Right lobe of liver (tissue), 6 donors: ENCODE measurements at regions not wholly inside any gene's neighbourhood (a gene's known extent, or its start where the extent isn't known, plus 50 kb on each side); places are given as distances from the start of the nearest gene placed in this dataset.

Source experiments
- ATAC-seq, 4 donors: fragments of 200-7000 bp; cut with Tn5 transposase; one replicate each; pipeline ENCODE4 v1.9.1; 2020; ENCODE audit warnings: mild to moderate bottlenecking in 4 of 4, moderate library complexity in 4 of 4
- DNase-seq, 3 donors: peaks; one replicate each; pipeline ENCODE4 v3.0.0-alpha.2; 2020
- H3K27ac ChIP-seq, 3 donors: fragments of 200-600 bp; one replicate each; pipeline ENCODE4 v1.8.0; 2022
- H3K27me3 ChIP-seq, 2 donors: fragments of 200-600 bp; one replicate each; pipeline ENCODE4 v1.8.0; 2022
- H3K36me3 ChIP-seq, 4 donors: fragments of 200-600 bp; sonication (generic) in 1 of 4; one replicate each; pipeline versions ENCODE4 v1.5.1 to v1.8.0; 2017 to 2022; ENCODE audit warnings: control low read depth in 1 of 4
- H3K4me1 ChIP-seq, 4 donors: fragments of 200-600 bp; sonication (generic) in 1 of 4; one replicate each; pipeline versions ENCODE4 v1.5.1 to v1.8.0; 2017 to 2022; ENCODE audit warnings: control low read depth in 1 of 4
- H3K4me3 ChIP-seq, 3 donors: fragments of 200-600 bp; one replicate each; pipeline ENCODE4 v1.8.0; 2022
- H3K9me3 ChIP-seq, 4 donors: fragments of 200-600 bp; sonication (generic) in 1 of 4; one replicate each; pipeline versions ENCODE4 v1.5.1 to v1.8.0; 2017 to 2022; ENCODE audit warnings: control low read depth in 1 of 4
- POLR2A ChIP-seq: fragments of 450-650 bp; IDR thresholded peaks from one replicate; pipeline ENCODE4 v1.6.1; 2017; ENCODE audit warnings: antibody characterized with exemption, mild to moderate bottlenecking
- whole genome bisulfite sequencing: methylation state at CpG from one replicate; pipeline ENCODE4 v1.1.6; 2018; ENCODE audit warnings: low coverage, low lambda C conversion rate; ENCODE audit not compliant: insufficient coverage; ENCODE audit errors: missing lambda C conversion rate; 5-methylcytosine and 5-hydroxymethylcytosine counted together
- intact Hi-C, 2 donors: fragments of 100-400 bp; cut with DNase I; formaldehyde crosslinking; loops; one replicate each; pipeline versions ENCODE4 v1.11.2 to v1.14.1; 2022
- TF ChIP-seq, protein P1 (sequence below), 4 donors: fragments of 200-600 bp in 3 of 4; fragments of 450-650 bp in 1 of 4; IDR thresholded peaks; one replicate each; pipeline versions ENCODE4 v1.5.1 to v1.8.0; 2016 to 2022; ENCODE audit warnings: antibody characterized with exemption in 4 of 4, mild to moderate bottlenecking in 2 of 4
- donor health status: DM: no; HTN: yes; CAD: no.
- donor health status: DM: no; HTN: no; CAD: no.
- donor health status: DM: no; HTN: no; CAD: no.
- donor health status: DM: no; HTN: yes; CAD: no.
- donor health status: DM: no; HTN: yes; CAD: no.

DNA sequence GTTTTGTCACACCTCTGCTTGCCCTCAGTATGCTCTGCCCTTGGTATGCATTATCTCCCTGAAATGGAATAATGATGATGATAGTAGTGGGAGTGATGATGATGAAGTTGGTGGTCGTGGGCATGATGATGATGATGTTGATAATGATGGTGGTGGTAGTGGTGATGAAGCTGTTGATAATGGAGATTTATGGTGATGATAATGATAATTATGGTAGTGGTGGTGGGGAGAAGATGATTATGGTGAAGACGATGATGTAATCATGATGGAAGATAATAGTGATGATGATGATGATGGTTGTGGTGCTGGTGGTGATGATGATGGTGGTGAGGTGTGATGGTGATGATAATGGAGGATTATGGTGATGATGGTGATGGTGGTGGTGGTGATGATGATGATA is 390.1 kb upstream of the EEF2KMT start:
- no peaks in the 10 kb centered on the region for H3K9me3 ChIP-seq
- 41% methylated on average over 2 of the region's 2 CpGs for whole genome bisulfite sequencing
- H3K36me3 ChIP-seq: no peaks in the 10 kb centered on the region
- intact Hi-C loops: no loop called here
- ATAC-seq: no peak
- DNase-seq: no peak
- H3K4me1 ChIP-seq: no peaks in the 10 kb centered on the region
- H3K27ac ChIP-seq: no peak overlapping the region
- no peak for TF ChIP-seq POLR2A
- TF ChIP-seq, protein P1, sequence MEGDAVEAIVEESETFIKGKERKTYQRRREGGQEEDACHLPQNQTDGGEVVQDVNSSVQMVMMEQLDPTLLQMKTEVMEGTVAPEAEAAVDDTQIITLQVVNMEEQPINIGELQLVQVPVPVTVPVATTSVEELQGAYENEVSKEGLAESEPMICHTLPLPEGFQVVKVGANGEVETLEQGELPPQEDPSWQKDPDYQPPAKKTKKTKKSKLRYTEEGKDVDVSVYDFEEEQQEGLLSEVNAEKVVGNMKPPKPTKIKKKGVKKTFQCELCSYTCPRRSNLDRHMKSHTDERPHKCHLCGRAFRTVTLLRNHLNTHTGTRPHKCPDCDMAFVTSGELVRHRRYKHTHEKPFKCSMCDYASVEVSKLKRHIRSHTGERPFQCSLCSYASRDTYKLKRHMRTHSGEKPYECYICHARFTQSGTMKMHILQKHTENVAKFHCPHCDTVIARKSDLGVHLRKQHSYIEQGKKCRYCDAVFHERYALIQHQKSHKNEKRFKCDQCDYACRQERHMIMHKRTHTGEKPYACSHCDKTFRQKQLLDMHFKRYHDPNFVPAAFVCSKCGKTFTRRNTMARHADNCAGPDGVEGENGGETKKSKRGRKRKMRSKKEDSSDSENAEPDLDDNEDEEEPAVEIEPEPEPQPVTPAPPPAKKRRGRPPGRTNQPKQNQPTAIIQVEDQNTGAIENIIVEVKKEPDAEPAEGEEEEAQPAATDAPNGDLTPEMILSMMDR (IDR thresholded peaks at IDR 0.05): no peak
- no peaks in the 10 kb centered on the region for H3K27me3 ChIP-seq
- no peak overlapping the region for H3K4me3 ChIP-seq

DNA sequence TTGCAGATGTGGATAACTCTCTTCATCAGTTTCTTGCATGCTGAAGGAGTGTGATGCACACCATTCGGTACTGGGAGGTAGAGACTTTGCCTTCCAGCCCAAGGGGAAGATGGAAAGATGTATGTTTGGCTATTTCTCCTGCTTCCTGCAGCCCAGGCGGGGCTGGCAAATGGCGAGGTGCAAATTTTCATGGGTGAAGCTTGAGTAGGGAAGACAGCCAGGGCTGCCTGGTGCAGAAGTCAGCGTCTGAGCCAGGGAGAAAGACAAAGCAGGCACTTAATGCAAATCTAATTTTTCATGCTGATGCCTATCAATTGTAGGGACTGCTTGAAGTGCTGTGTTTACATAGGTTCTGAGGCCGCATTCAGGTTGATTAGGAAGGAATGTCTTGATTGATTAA is 384.7 kb upstream of the EEF2KMT start:
- DNase-seq (no peak), ATAC-seq (no peak)
- H3K27me3 ChIP-seq: no peaks in the 10 kb centered on the region
- WGBS: 24% methylated on average over 5 of the region's 5 CpGs
- H3K36me3 ChIP-seq: no peaks in the 10 kb centered on the region
- H3K27ac ChIP-seq: no peak overlapping the region
- intact Hi-C loops: no loop called here
- H3K9me3 ChIP-seq: no peaks in the 10 kb centered on the region
- TF ChIP-seq POLR2A: no peak
- TF ChIP-seq, protein P1 (IDR thresholded peaks at IDR 0.05): no peak
- no peaks in the 10 kb centered on the region for H3K4me1 ChIP-seq
- H3K4me3 ChIP-seq: no peak overlapping the region

DNA sequence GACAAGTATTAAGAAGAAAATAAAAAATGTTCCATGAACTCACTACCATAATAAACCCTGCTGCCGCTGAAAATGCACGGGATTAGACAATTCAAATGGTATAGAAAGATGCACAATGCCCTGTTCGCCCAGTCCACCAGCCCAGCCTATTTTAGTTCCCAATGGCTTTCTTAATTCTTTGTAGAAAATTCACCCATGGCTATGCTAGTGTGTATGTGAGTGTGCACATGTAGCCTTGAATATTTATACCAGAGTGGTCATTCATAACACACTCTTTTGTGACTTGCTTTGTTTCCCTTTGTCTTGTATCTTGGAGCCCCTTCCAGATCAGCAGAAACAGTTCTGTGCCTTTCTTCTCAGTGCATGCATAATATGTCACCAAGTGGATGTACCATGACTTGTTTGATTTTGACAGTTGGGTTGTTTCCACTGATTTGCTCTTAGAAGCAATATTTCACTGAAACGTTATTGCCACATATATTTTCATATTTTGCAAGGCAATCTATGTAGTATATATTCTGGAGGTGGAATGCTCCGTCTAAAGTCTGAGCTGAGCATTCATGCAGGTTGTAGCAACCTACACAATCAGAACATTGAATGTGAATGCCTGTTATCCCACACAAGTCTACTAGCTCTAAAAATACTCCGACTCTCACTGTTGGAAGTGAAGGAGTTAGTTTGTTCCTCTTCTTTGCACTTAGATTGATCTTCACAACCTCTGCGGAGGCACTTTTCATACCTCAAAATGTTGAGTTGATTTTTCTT is 383.0 kb upstream of the EEF2KMT start:
- H3K36me3 ChIP-seq: no peaks in the 10 kb centered on the region
- H3K9me3 ChIP-seq: no peaks in the 10 kb centered on the region
- no peaks in the 10 kb centered on the region for H3K4me1 ChIP-seq
- intact Hi-C loops: no loop called here
- TF ChIP-seq, protein P1 (IDR thresholded peaks at IDR 0.05): no peak
- no peak for TF ChIP-seq POLR2A
- DNase-seq (no peak), ATAC-seq (no peak)
- no peaks in the 10 kb centered on the region for H3K27me3 ChIP-seq
- H3K4me3 ChIP-seq: no peak overlapping the region
- WGBS: 49% methylated on average over 7 of the region's 7 CpGs
- H3K27ac ChIP-seq: no peak overlapping the region

DNA sequence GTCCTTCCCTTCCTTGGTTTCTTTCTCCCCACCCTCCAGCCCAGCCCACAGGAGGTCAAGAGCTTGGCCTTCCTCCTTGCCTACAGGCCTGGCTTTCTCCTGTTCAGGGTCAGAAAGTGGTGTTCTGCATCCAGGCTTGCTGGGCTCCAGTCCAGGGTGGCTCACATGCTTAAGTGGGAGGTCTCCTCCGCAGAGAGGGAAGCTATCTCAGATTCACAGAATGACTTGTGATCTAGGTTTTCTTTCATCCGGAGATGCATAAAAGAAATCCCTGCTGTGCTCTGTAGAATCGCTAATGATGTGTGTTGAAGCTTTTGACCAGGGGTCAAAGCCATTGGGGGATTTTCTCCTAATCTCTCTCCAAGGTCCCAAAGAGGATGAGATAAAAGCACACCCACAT is 382.3 kb upstream of the EEF2KMT start:
- H3K4me1 ChIP-seq: no peaks in the 10 kb centered on the region
- DNase-seq: no peak
- no peaks in the 10 kb centered on the region for H3K36me3 ChIP-seq
- H3K27ac ChIP-seq: no peak overlapping the region
- H3K9me3 ChIP-seq: no peaks in the 10 kb centered on the region
- no peaks in the 10 kb centered on the region for H3K27me3 ChIP-seq
- no peak overlapping the region for H3K4me3 ChIP-seq
- intact Hi-C loops: no loop called here
- no peak for ATAC-seq
- TF ChIP-seq, protein P1 (IDR thresholded peaks at IDR 0.05): no peak
- no peak for TF ChIP-seq POLR2A
- WGBS: 14% methylated on average over 3 of the region's 3 CpGs
